H1 (cell line): ENCODE measurements at regions not wholly inside any gene's neighbourhood (a gene's known extent, or its start where the extent isn't known, plus 50 kb on each side); places are given as distances from the start of the nearest gene placed in this dataset.

ENCODE experiments used
- CTCF ChIA-PET: fragments of 300-600 bp; sonication (Branson Sonifier 250); formaldehyde crosslinking; loops from one replicate; lab custom pipeline; 2021; ENCODE audit not compliant: partially characterized antibody; lab: Charles Lee
- POLR2A ChIA-PET: fragments of 300-600 bp; sonication (Branson Sonifier 250); formaldehyde crosslinking; loops from one replicate; lab custom pipeline; 2021; ENCODE audit warnings: inconsistent platforms; ENCODE audit not compliant: partially characterized antibody; lab: Charles Lee
- DNase-seq, 2 experiments: peaks; one replicate each; pipeline versions ENCODE4 v3.0.0 to v3.0.0-alpha.2; 2010 to 2022; ENCODE audit warnings: low spot score in 2 of 2, low read depth in 1 of 2, mixed read lengths in 1 of 2
- FAIRE-seq: peaks from 2 replicates; lab custom pipeline; 2011; peaks lifted over from hg19 to GRCh38; lab: Jason Lieb, UNC
- H2AFZ ChIP-seq: 2 replicates; pipeline ENCODE4 v1.8.1; 2012; ENCODE audit warnings: low read length, inconsistent platforms
- H2AK5ac ChIP-seq: 2 replicates; pipeline ENCODE4 v1.6.1; 2013; ENCODE audit warnings: low read depth, low read length
- H2BK120ac ChIP-seq: replicated peaks from 2 replicates; pipeline ENCODE3; 2013; ENCODE audit warnings: low read depth, low read length, inconsistent platforms
- H2BK12ac ChIP-seq: 2 replicates; pipeline ENCODE4 v1.6.1; 2013; ENCODE audit warnings: low read depth, low read length
- H2BK15ac ChIP-seq: 2 replicates; pipeline ENCODE4 v1.6.1; 2013; ENCODE audit warnings: low read length
- H2BK20ac ChIP-seq: 2 replicates; pipeline ENCODE4 v1.6.1; 2013; ENCODE audit warnings: low read length
- H2BK5ac ChIP-seq: 2 replicates; pipeline ENCODE4 v1.6.1; 2013; ENCODE audit warnings: low read depth, low read length
- H3K14ac ChIP-seq: 2 replicates; pipeline ENCODE4 v1.6.1; 2013; ENCODE audit warnings: inconsistent platforms; ENCODE audit not compliant: insufficient read length
- H3K18ac ChIP-seq: 2 replicates; pipeline ENCODE4 v1.6.1; 2013; ENCODE audit warnings: low read length; ENCODE audit errors: extremely low read depth
- H3K23ac ChIP-seq: 2 replicates; pipeline ENCODE4 v1.6.1; 2013; ENCODE audit warnings: inconsistent platforms; ENCODE audit not compliant: insufficient read length
- H3K23me2 ChIP-seq: 2 replicates; pipeline ENCODE4 v1.6.1; 2013; ENCODE audit warnings: low read depth, low read length
- H3K27ac ChIP-seq: 2 replicates; pipeline ENCODE4 v1.6.1; 2011; ENCODE audit warnings: low read depth, low read length, inconsistent platforms
- H3K27me3 ChIP-seq, 4 experiments: replicated peaks in 1 of 4; 1 replicate in 1 of 4; 2 replicates in 3 of 4; pipeline versions ENCODE4 v1.6.1 to v1.8.1; 2011 to 2013; ENCODE audit warnings: low read length in 3 of 4, mild to moderate bottlenecking in 3 of 4, inconsistent platforms in 2 of 4, mixed read lengths in 2 of 4, moderate library complexity in 1 of 4; ENCODE audit not compliant: control insufficient read depth in 3 of 4, insufficient read depth in 3 of 4; ENCODE audit errors: extremely low read depth in 1 of 4
- H3K36me3 ChIP-seq, 4 experiments: 2 replicates each; pipeline versions ENCODE4 v1.6.1 to v1.8.1; 2011 to 2013; ENCODE audit warnings: mild to moderate bottlenecking in 4 of 4, low read length in 3 of 4, moderate library complexity in 2 of 4, control low read depth in 1 of 4, inconsistent platforms in 1 of 4; ENCODE audit not compliant: insufficient read depth in 4 of 4, control insufficient read depth in 2 of 4
- H3K4ac ChIP-seq: replicated peaks from 2 replicates; pipeline ENCODE3; 2013; ENCODE audit warnings: low read length, low read depth, mixed read lengths, inconsistent platforms; ENCODE audit not compliant: insufficient read length
- H3K4me1 ChIP-seq, 4 experiments: replicated peaks in 1 of 4; 1 replicate in 1 of 4; 2 replicates in 3 of 4; pipeline versions ENCODE4 v1.6.1 to v1.8.1; 2011 to 2013; ENCODE audit warnings: low read length in 3 of 4, inconsistent platforms in 2 of 4, mixed read lengths in 1 of 4; ENCODE audit not compliant: insufficient read depth in 4 of 4, control insufficient read depth in 3 of 4
- H3K4me2 ChIP-seq, 2 experiments: 2 replicates each; pipeline versions ENCODE4 v1.6.1 to v1.8.1; 2011 to 2013; ENCODE audit warnings: low read depth in 2 of 2, low read length in 2 of 2, control low read depth in 1 of 2, inconsistent platforms in 1 of 2, mild to moderate bottlenecking in 1 of 2; ENCODE audit not compliant: insufficient read depth in 1 of 2
- H3K4me3 ChIP-seq, 4 experiments: fragments of 200-600, 300-600 bp in 1 of 4; sonication (generic), shearing (Covaris generic), sonication (Bioruptor Twin) in 1 of 4; 2 replicates each; pipeline versions ENCODE4 v1.5.1 to v1.8.1; 2011 to 2016; ENCODE audit warnings: low read length in 4 of 4, low read depth in 3 of 4, control low read depth in 2 of 4, inconsistent platforms in 2 of 4, mild to moderate bottlenecking in 2 of 4, mixed read lengths in 1 of 4, moderate library complexity in 1 of 4; ENCODE audit not compliant: insufficient read depth in 2 of 4; ENCODE audit errors: extremely low read depth in 1 of 4
- H3K56ac ChIP-seq: replicated peaks from 2 replicates; pipeline ENCODE3; 2013; ENCODE audit warnings: low read depth, mild to moderate bottlenecking, mixed read lengths, low read length, inconsistent platforms; ENCODE audit not compliant: insufficient read length
- H3K79me1 ChIP-seq: 2 replicates; pipeline ENCODE4 v1.6.1; 2013; ENCODE audit warnings: low read depth, low read length, control low read depth
- H3K79me2 ChIP-seq, 2 experiments: 2 replicates each; pipeline versions ENCODE4 v1.6.1 to v1.8.1; 2012 to 2013; ENCODE audit warnings: low read length in 2 of 2, mild to moderate bottlenecking in 2 of 2, inconsistent platforms in 1 of 2; ENCODE audit not compliant: insufficient read depth in 2 of 2, control insufficient read depth in 1 of 2
- H3K9ac ChIP-seq, 4 experiments: replicated peaks in 1 of 4; 1 replicate in 1 of 4; 2 replicates in 3 of 4; pipeline versions ENCODE4 v1.6.1 to v1.8.1; 2011 to 2013; ENCODE audit warnings: low read depth in 3 of 4, low read length in 3 of 4, control low read depth in 2 of 4, mild to moderate bottlenecking in 2 of 4, moderate library complexity in 2 of 4, inconsistent platforms in 1 of 4; ENCODE audit errors: extremely low read depth in 1 of 4
- H3K9me3 ChIP-seq, 2 experiments: 2 replicates each; pipeline versions ENCODE4 v1.6.1 to v1.8.1; 2012 to 2013; ENCODE audit warnings: mild to moderate bottlenecking in 2 of 2, moderate library complexity in 2 of 2, control low read depth in 1 of 2, inconsistent platforms in 1 of 2, low read depth in 1 of 2, low read length in 1 of 2, mixed read lengths in 1 of 2; ENCODE audit not compliant: insufficient read depth in 2 of 2
- H4K20me1 ChIP-seq, 2 experiments: replicated peaks in 1 of 2; 2 replicates each; pipeline versions ENCODE3 to v1.8.1; 2011 to 2013; ENCODE audit warnings: inconsistent platforms in 2 of 2, low read length in 2 of 2, mild to moderate bottlenecking in 1 of 2; ENCODE audit not compliant: insufficient read depth in 2 of 2, control insufficient read depth in 1 of 2
- H4K5ac ChIP-seq: 2 replicates; pipeline ENCODE4 v1.6.1; 2013; ENCODE audit warnings: low read length, low read depth, mixed read lengths, inconsistent platforms; ENCODE audit not compliant: insufficient read length
- H4K8ac ChIP-seq: 2 replicates; pipeline ENCODE4 v1.8.0; 2013; ENCODE audit warnings: mild to moderate bottlenecking, moderate library complexity, low read length, inconsistent platforms; ENCODE audit not compliant: insufficient read depth; ENCODE audit errors: extremely low read depth
- H4K91ac ChIP-seq: replicated peaks from 2 replicates; pipeline ENCODE3; 2013; ENCODE audit warnings: low read length, mixed read lengths, inconsistent platforms; ENCODE audit not compliant: insufficient read length
- CTCF ChIP-seq, 3 experiments: IDR thresholded peaks; 1 replicate in 2 of 3; 2 replicates in 1 of 3; pipeline versions ENCODE4 v1.5.1 to v1.6.1; 2011; ENCODE audit warnings: low read length in 3 of 3, mild to moderate bottlenecking in 3 of 3, inconsistent platforms in 2 of 3, low read depth in 1 of 3, moderate library complexity in 1 of 3; ENCODE audit not compliant: insufficient read depth in 1 of 3; ENCODE audit errors: control extremely low read depth in 1 of 3
- KDM1A ChIP-seq: fragments of 200-600, 300-600 bp; sonication (generic); IDR thresholded peaks from 2 replicates; pipeline ENCODE4 v1.7.1; 2016; ENCODE audit warnings: mild to moderate bottlenecking, low read length, borderline replicate concordance
- KDM5A ChIP-seq: fragments of 200-600 bp; IDR thresholded peaks from 2 replicates; pipeline ENCODE4 v1.7.1; 2012; ENCODE audit warnings: mild to moderate bottlenecking, low read length, inconsistent platforms, mixed read lengths
- MAX ChIP-seq: IDR thresholded peaks from 2 replicates; pipeline ENCODE4 v1.6.1; 2012; ENCODE audit warnings: inconsistent platforms
- POLR2AphosphoS5 ChIP-seq: IDR thresholded peaks from 2 replicates; pipeline ENCODE4 v1.6.1; 2011; ENCODE audit warnings: low read depth, low read length
- RBBP5 ChIP-seq: IDR thresholded peaks from 2 replicates; pipeline ENCODE4 v1.7.1; 2012; ENCODE audit warnings: low read depth, mild to moderate bottlenecking, inconsistent platforms, low read length, moderate library complexity, borderline replicate concordance
- SAP30 ChIP-seq: fragments of 300-600 bp; sonication (generic); IDR thresholded peaks from 2 replicates; pipeline ENCODE4 v1.7.1; 2012; ENCODE audit warnings: low read length, moderate library complexity, mild to moderate bottlenecking, inconsistent platforms; ENCODE audit not compliant: insufficient read depth, insufficient replicate concordance
- TAF1 ChIP-seq: IDR thresholded peaks from 2 replicates; pipeline ENCODE4 v1.6.1; 2011; ENCODE audit warnings: mild to moderate bottlenecking, low read depth, low read length
- ZNF274 ChIP-seq: IDR thresholded peaks from 2 replicates; pipeline ENCODE4 v1.7.0; 2012; ENCODE audit warnings: low read length, borderline replicate concordance; ENCODE audit errors: extremely low read depth
- WGBS, 2 experiments: shearing (Covaris generic) in 1 of 2; methylation state at CpG; one replicate each; pipeline versions ENCODE4 v1.1.6 to v1.1.7; 2013 to 2015; ENCODE audit warnings: low lambda C conversion rate in 2 of 2, mixed read lengths in 2 of 2, inconsistent platforms in 1 of 2, low coverage in 1 of 2, missing lambda C conversion rate in 1 of 2; ENCODE audit not compliant: insufficient replicate concordance in 2 of 2, insufficient coverage in 1 of 2, insufficient read length in 1 of 2; ENCODE audit errors: extremely low coverage in 1 of 2, missing lambda C conversion rate in 1 of 2; 5-methylcytosine and 5-hydroxymethylcytosine counted together

GRCh38 chr16:56115817-56116576 is 75.3 kb upstream of the GNAO1 start:
- Histone ChIP-seq H3K4me3 (0 out of 8 replicates have a peak overlapping the region, but pooled peaks of 1 of the 4 experiments have one; percentile 10), H3K79me1 (no peaks in the 10 kb centered on the region), H2BK20ac (no peak overlapping the region), H3K23me2 (no peaks in the 10 kb centered on the region), H2AFZ (no peak overlapping the region), H2BK15ac (no peak overlapping the region), H3K4me2 (peak overlapping the region; percentile 48 to 55; a peak in 3 of 4 replicates), H3K27ac (no peak overlapping the region), H2AK5ac (no peak overlapping the region), H2BK120ac (no peak overlapping the region), H3K23ac (no peak overlapping the region), H3K79me2 (no peaks in the 10 kb centered on the region), H2BK5ac (no peak overlapping the region), H4K91ac (no peak overlapping the region), H4K5ac (no peak overlapping the region), H3K4me1 (peaks cover 4 to 17% (median 8%) of the 10 kb centered on the region in 4 experiments; a peak in 6 of 7 replicates), H3K9ac (no peak overlapping the region), H3K36me3 (no peaks in the 10 kb centered on the region), H3K4ac (no peak overlapping the region), H2BK12ac (no peak overlapping the region), H3K18ac (no peak overlapping the region; the same call in 1 of the 2 replicates), H3K14ac (no peak overlapping the region), H4K20me1 (no peaks in the 10 kb centered on the region), H3K9me3 (no peaks in the 10 kb centered on the region), H3K56ac (no peak overlapping the region), H4K8ac (no peak overlapping the region), H3K27me3 (no peaks in the 10 kb centered on the region)
- FAIRE-seq (peak; percentile 69), DNase-seq (no peak)
- POLR2A ChIA-PET, result interaction anchor here (1.5 kb wide), 2 partner anchors 9 to 14 kb away, joined by 4 to 5 read pairs; no protein-coding TSS in a partner anchor
- CTCF ChIA-PET, result interaction anchor here (0.9 to 1.9 kb wide), 3 partner anchors 11 to 203 kb away, joined by 3 to 8 read pairs (median 3); no protein-coding TSS in a partner anchor
- WGBS, 2 experiments, result 50% methylated on average over 6 of the region's 6 CpGs; no CpG with 5 or more reads in 1 of the 2 experiments
- TF ChIP-seq SAP30, result no peak
- no peak for TF ChIP-seq TAF1
- no peak for TF ChIP-seq RBBP5
- TF ChIP-seq POLR2AphosphoS5, result no peak
- TF ChIP-seq ZNF274, result no peak
- no peak for TF ChIP-seq KDM1A
- no peak for TF ChIP-seq KDM5A
- no peak for TF ChIP-seq MAX
- TF ChIP-seq CTCF (IDR thresholded peaks at IDR 0.05; ENCODE audit: control extremely low read depth in 1 of 3, insufficient read depth in 1 of 3, low read depth in 1 of 3, low read length in 3 of 3), result no peak
